GM18519 (cell line): ENCODE measurements at regions not wholly inside any gene's neighbourhood (a gene's known extent, or its start where the extent isn't known, plus 50 kb on each side); places are given as distances from the start of the nearest gene placed in this dataset.

Source experiments
- ATAC-seq: cut with Tn5 transposase; IDR thresholded peaks from one replicate; pipeline ENCODE4 v1.9.1; 2021; ENCODE audit warnings: mild to moderate bottlenecking, moderate library complexity; ENCODE audit not compliant: unreplicated experiment, low FRiP score

DNA sequence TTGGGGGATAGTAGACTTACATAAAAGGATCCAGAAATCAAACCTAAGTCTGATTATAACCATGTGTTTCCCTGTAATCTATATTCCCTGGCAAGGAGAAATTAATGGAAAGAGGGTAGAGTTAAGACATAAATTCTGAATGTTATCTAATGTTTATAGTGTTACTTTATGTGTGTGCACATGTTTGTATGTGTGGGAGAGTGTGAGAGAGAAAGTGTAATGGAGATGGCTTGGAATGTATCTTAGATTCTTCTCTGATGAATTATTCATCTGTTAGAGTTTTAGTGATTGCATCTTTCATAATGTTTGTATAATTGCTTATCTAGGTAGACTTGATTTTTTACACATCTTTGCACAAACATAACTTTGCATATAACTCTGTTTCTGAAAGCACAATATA is 490.9 kb downstream of the FLRT2 start:
- ATAC-seq = no peak

DNA sequence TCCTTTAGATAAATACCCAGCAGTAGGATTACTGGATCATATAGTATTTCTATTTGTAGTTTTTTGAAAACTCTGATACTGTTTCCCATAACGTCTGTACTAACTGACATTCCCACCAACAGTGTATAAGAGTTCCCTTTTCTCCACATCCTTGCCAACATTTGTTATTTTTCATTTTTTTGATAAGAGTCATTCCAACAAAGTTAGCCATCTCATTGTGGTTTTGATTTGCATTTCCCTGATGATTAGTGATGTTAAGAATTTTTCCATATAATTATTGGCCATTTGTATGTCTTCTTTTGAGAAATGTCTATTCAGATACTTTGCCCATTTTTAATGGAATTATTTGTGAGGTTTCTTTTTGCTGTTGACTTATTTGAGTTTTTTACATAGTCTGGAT is 486.0 kb downstream of the FLRT2 start:
- ATAC-seq = no peak

DNA sequence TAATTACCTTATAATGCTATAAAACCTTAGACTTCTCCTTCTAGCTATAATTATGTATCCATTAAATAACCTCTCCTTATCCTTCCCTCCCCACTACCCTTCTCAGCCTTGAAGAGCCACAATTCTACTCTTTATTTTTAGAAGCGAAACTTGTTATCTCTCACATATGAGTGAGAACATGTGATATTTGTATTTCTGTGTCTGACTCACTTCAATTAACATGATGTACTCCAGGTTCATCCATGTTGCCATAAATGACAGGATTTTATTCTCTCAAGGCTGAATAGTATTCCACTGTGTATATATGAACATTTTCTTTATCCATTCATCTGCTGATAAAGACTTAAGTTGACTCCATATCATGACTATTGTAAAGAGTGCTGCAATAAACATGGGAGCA is 485.6 kb downstream of the FLRT2 start:
- ATAC-seq = no peak

DNA sequence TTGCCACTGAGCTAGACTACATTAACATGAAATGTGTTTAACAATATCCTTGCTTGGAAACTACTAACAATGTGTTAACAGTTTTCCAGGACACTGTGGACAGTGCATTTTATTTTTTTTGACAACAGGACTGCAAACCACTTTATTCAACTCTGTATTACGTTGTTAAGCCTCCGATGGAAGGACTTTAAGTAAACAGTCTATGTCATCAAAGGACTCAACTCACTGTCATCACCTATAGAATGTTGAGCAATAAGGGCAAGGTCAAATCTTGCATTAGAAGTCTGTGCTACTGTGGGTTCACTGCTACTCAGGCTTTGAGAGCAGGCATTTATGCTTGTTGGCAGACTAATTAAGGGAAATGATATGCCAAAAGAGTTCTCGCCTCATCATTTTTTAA is 483.7 kb downstream of the FLRT2 start:
- ATAC-seq = no peak

DNA sequence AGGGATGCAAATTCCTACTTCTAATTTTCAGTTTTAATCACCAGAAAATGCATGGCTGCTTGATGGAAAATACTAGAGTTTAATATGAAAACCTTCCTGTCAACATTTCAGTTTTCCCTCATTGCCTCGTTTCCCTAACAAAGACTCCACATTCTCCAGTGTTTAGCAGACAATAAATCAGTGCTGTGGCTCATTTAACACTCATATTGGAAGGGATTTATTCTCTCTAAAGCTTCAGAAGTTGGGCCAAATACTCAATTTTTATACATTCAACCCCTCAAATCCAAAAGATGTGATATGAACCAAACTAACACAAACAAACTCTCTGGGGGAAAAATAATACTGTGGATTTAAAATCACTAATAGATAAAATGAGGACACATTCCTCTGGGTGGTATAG is 482.5 kb downstream of the FLRT2 start:
- ATAC-seq = no peak

DNA sequence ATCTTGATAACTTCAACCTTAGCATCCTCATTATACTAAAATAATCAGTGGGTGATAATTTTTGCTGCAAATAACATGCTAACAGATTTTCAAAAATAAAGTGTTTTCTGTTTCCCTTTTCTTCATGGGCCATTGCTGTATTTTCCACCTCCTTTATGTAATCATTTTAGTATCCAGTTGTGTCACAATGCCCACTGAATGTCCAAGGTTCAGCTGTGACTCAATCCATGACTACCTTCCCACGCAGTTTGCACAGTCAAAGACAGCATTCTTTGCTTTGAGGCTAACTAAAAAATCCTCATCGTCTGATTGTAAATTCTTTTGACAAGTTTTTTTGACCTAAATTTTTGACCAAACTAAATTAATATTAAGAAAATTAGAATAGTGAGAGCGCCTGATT is 474.1 kb downstream of the FLRT2 start:
- no peak for ATAC-seq

DNA sequence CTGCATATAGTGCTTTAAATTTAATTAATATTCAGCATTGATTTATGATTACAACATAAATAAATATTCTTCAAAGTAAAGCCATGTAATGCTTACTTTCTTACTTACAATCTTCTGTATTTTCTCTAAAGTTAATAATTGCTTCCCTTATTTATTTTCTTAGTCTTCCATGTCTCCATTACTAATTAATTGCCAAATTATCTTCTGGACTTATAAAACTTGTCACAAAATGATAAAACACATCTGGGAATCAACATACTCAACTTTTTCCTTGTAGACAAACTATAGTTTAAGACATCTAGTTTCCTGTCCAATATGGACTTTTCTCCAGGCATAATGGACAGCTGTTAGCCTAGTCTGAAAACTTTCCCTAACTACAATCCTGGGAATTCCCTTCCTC is 466.6 kb downstream of the FLRT2 start:
- ATAC-seq = no peak

DNA sequence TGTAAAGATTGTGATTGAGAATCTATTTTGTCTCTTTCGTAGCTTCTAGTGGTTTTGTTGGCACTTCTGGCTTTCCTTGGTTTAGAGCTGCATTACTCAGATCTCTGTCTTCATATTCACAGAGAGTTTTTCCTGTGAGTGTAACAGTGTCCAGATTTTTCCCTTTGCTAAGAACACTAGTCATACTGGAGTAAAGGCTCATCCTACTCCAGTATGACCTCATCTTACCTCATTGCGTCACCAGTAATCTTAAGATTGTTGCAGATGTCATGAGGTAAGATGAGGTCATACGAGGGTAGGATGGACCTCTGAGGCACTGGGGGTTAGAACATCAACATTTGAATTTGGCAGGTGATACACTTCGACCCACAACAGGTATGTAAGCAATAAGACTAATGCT is 461.2 kb downstream of the FLRT2 start:
- no peak for ATAC-seq

DNA sequence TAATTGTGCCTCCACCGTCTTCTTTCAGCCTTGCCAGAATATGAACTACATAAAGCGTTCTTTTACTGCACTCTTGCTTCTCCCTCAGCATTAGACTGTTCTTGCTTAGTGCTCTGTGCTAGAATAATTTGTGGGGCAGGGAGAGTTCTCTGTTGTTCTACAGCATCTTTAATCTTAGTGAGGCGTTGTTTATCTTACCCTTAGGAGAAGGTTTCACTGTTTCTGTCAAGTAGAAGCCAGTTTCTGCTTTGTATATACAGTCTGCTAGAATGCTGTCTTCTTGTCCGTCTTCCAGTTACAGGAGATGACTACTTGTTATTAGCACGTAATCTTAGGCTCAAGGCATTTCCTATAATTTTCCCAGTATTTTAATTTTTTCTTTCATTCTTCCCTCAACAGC is 458.0 kb downstream of the FLRT2 start:
- no peak for ATAC-seq

DNA sequence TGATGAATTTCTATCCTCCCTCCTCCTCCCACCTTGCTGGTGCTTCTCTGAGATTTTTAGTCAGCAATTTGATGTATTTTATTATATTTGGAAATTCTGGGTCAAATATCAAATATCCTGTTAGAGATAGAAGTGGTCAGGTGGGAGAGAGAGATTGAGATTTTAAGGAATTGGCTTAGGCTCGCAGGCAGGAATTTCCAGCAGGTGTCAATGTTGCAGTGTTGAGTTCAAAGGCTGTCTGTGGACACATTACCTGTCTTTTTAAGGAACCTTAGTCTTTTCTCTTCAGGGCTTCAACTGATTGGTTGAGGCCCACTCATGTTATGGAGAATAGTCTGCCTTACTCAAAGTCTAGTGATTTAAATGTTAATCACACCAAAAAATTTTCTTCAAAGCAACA is 457.3 kb downstream of the FLRT2 start:
- ATAC-seq = no peak

DNA sequence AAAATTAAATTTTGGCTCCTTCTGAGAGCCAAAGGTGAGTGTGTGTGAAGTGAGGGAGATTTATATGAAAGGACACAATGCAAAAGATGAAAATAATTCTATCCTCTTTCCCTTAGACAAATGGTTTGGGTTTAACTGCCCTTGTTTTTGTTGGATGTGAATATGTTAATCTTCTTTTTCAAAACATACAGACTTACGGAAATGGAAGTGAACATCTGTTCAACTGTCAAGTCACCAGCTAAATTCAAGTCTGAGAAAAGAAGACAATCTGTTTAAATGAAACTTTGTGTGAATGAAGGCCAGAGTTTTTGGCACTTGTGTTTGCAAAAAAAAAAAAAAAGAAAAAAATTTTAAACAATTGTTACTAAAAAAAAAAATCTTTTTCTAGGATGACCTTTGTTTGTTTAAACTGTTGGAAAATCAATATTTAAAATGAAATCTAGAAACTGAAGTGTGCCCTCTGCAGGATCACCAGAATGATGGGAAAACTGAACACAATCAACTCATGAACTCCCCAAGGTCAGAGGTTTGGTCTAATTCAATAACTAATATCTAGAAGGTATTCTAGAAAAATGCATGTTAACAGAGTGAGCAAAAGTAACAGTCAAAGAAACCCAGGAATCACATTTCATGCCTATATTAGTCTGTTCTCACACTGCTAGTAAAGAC is 448.8 kb downstream of the FLRT2 start:
- ATAC-seq = no peak

DNA sequence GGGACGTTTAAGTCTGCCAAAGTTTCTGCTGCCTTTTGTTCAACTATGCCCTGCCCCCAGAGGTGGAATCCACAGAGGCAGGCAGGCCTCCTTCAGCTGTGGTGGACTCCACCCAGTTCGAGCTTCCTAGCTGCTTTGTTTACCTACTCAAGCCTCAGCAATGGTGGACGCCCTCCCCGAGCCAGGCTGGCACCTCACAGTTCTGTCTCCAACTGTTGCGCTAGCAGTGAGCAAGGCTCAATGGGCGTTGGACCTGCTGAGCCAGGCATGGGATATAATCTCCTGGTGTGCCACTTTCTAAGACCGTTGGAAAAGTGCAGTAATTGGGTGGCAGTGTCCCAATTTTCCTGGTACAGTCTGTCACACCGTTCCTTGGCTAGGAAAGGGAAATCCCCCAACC is 444.7 kb downstream of the FLRT2 start:
- ATAC-seq = no peak

DNA sequence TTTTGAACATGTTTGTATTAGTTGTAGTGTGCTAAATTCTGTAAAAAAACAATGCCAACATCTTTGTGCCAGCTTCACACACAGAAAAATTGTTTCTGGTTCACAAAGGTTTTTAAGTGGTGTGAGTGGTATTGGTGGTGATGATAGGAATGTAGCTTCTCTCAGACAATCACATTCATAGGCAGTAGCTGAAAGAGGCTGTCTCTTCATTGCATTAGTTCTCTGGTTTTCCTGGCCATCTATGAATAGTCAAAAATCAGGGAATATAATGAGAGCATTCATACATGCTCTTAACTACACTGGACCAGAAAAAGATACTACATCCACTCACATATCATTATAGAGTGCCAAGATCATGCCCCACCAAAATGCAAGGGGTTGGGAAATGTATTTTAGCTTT is 433.5 kb downstream of the FLRT2 start:
- ATAC-seq = no peak

DNA sequence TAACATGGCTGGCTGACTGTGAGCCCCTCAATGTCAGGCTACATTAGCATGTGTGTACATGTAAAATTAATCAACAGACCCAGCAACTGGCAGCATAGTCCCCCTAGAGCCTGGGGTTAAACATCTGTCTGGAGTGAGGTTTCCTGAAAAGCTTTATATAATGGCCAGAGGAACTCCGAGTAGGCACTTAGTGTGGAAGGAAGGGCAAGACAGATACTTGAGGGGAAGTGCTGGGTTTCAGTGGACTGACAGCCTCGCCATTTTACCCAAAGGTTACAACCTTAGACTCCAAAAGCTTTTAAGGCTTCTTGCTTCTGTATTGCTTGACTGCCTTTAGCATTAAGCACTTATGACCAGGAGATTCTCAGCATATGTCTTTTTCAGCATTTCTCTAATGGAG is 430.8 kb downstream of the FLRT2 start:
- ATAC-seq = no peak

DNA sequence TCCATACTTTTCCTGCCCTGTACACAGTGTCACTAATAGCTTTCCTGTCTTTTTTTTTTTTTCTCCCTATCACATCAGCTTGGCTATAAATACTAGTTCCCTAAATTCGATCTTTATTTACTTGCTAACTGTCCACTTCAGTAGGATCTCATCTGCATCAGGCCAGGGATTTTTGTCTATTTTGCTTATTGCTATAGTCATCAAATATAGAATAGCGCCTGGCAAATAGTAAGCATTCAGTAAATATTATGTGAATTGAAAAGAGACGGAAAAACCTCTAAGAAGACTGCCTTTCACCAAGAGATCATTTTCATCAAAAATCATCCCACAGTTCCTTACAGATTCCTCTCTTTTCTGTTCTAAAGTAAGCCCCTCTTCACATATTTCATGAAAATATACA is 429.1 kb downstream of the FLRT2 start:
- ATAC-seq = no peak

DNA sequence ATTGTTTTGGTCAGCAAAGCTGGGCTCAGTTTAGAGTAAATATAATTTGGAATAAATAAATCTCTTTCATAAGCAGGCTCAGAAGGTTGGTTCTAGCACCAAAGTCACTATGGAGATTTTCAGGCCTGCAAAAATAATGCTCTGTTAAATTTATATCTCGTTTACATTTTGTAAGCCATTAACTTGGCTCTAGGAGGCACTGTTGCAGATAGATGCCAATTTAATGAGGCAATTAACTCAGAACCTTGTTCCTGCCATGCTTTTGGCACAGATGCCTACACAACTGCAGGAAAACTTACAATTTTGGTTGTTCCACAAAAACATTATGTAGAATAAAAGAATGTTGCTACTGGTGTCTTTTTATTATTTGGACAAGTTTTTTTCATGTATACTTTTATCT is 428.1 kb downstream of the FLRT2 start:
- ATAC-seq = no peak

DNA sequence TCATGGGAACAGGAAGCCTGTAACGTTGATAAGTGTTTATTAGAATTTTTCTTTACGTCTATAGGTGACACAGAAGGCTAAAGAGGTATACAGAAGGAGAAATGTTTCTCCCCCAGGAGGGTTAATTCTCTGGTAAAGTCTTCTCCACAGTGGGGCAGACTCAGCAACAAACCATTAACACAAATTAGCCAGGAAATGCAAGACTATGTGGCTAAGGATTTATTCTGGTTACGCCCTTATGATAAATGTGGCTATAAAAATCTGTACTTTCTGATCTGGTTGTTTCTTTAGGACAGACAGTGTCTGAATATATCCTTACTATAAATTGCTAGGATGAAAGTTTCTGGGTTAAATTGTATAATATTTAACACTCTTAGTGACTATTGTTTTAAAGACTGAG is 423.3 kb downstream of the FLRT2 start:
- no peak for ATAC-seq

DNA sequence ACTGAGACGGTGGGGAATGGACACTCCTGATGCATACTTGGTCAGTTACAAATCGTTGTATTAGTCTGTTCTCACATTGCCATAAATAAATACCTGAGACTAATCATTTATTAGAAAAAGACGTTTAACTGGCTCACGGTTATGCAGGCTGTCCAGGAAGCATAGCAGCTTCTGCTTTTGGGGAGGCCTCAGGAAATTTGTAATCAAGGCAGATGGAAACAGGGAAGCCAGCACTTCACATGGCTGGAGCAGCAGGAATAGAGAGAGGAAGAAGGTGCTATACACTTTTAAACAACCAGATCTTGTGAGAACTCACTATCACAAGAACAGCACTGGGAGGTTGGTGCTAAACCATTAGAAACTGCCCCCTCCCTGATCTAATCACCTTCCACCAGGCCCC is 418.2 kb downstream of the FLRT2 start:
- no peak for ATAC-seq

DNA sequence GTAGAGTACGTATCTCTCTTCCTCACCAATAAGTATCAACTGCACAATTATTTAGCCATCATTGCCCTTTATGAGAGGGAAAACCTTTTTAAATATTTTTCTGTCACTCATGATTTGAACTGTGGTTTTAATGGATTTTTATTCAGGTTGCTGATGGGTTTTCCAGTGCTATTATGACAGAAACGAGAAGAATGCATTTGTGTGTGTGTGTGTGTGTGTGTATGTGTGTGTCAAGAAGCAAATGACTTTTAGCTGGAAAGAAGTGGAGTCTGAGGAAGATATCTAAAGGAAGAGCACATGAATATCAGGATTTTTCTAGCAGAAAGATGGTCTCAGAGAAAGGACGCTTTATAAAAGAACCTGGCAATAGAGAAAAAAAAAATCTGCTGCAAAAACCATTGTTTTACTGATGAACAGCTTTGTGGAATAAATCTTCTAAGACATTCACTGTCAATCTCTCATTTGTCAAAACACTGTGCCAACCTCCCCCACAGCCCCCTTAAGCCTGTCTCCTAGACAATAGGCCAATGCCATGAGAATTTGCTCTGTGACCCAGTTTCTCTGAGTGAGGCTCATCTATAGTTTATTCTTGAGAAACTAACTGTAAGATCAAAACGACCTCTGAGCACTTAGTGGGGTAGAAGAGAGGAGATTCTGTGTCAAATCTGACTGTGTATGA is 417.7 kb downstream of the FLRT2 start:
- no peak for ATAC-seq

DNA sequence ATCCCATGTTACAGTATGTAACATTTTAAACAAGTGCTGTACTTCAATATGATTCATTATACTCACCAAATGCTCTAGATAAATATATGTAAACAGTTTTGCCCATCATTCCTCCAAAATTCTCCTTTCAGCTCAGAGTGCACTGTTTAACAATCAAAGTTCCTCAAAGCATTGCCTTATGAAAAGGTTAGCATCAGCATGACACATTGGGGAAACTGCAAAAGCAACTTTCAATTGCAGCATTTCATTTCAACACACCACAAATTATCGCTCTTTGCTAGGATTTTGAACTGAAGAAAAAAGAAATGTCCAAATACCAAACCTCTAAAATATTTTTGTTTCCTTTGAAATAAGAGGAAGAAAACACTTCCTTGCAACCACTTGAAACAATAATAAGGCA is 413.2 kb downstream of the FLRT2 start:
- ATAC-seq = no peak

DNA sequence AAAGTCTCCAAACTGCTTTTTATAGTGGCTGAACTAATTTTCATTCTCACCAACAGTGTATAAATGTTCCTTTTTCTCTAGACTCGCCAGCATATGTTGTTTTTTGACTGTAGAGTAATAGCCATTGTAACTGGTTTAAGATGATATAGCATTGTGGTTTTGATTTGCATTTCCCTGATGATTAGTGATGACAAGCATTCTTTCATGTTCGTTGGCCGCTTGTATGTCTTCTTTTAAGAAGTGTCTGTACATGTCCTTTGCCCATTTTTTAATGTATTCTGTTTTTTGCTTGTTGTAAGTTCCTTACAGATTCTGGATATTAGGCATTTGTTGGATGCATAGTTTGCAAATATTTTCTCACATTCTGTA is 404.9 kb downstream of the FLRT2 start:
- peak; percentile 31 for ATAC-seq

DNA sequence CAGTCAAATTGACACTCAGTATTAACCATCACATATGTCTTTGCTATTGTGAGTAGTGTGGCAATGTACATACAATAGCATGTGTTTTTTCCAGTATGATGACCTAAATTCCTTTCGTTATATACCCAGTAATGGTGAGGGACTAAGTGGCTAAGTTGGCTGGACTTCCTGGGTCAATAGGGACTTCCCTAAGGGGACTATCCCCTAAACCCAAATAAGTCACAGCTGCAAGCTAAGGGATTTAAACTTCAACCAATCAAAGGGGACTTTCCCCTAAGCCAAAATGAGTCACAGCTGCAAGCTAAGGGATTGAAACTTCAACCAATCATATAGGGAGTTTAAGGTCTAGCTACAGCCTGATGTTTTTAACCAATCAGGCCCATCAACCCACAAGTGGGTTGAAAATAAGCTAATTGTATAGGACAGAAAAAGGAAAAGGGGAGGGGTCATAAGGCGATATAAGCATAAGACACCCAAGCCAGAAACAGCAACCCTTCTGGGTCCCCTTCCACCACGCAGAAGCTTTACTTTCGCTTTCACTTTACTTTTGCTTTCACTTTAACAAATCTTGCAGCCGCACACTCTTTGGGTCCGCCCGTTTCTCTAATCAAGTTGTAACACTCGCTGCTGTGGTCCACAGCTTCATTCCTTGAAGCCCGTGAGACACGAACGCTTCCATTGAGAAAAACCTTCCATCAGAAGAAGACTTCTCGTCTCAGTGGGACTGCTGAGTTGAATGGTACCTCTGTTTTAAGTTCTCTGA is 404.4 kb downstream of the FLRT2 start:
- ATAC-seq = peak; percentile 86
